ES-I3 (cell line): ENCODE measurements at regions not wholly inside any gene's neighbourhood (a gene's known extent, or its start where the extent isn't known, plus 50 kb on each side); places are given as distances from the start of the nearest gene placed in this dataset.
"Not testable (repeated sequence)": the region's sequence is repeated elsewhere in the genome, so short reads cannot be mapped to it uniquely, and the experiment has no call there.

Source experiments
- H3K36me3 ChIP-seq: 2 replicates; pipeline ENCODE4 v1.6.1; 2013; ENCODE audit warnings: mild to moderate bottlenecking, low read length, control low read depth, moderate library complexity; ENCODE audit not compliant: insufficient read depth
- H3K4me1 ChIP-seq: 2 replicates; pipeline ENCODE4 v1.6.1; 2013; ENCODE audit warnings: mild to moderate bottlenecking, control low read depth, low read length; ENCODE audit not compliant: insufficient read depth
- H3K9ac ChIP-seq: 2 replicates; pipeline ENCODE4 v1.6.1; 2013; ENCODE audit warnings: low read depth, mild to moderate bottlenecking, low read length, moderate library complexity
- H3K9me3 ChIP-seq: 2 replicates; pipeline ENCODE4 v1.6.1; 2013; ENCODE audit warnings: mild to moderate bottlenecking, low read length, moderate library complexity; ENCODE audit not compliant: control insufficient read depth, insufficient read depth

DNA sequence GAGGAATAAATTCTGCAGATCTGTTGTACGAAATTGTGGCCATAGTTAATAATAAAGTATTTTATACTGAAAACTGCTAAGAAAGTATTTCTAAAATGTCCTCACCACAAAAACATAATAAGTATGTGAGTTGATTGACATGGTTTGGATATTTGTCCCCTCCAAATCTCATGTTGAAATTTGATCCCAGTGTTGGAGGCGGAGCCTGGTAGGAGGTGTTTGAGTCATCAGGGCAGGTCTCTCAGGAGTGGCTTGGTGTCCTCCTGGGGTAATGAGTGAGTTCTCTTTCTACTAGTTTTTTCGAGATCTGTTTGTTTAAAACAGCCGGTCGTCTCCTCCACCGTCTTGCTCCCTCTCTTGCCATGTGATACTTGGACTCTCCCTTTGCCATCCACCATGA is 424.1 kb upstream of the KCNMB2 start:
- Histone ChIP-seq H3K36me3 (no peaks in the 10 kb centered on the region), H3K9me3 (no peaks in the 10 kb centered on the region), H3K9ac (no peak overlapping the region), H3K4me1 (no peaks in the 10 kb centered on the region)

DNA sequence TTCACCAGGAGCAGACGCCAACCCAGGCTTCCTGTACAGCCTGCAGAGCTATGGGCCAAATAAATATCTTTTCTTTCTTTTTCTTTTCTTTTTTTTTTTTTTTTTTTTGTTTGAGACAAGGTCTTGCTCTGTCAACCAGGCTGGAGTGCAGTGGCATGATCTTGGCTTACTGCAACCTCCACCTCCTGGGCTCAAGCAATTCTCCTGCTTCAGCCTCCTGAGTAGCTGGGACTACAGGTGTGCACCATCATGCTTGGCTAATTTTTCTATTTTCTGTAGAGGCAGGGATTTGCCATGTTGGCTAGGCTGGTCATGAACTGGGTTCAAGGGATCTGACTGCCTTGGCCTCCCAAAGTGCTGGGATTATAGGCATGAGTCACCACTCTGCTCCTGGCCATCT is 423.7 kb upstream of the KCNMB2 start:
- H3K4me1 ChIP-seq, H3K36me3 ChIP-seq, H3K9ac ChIP-seq, H3K9me3 ChIP-seq: not testable (repeated sequence)

DNA sequence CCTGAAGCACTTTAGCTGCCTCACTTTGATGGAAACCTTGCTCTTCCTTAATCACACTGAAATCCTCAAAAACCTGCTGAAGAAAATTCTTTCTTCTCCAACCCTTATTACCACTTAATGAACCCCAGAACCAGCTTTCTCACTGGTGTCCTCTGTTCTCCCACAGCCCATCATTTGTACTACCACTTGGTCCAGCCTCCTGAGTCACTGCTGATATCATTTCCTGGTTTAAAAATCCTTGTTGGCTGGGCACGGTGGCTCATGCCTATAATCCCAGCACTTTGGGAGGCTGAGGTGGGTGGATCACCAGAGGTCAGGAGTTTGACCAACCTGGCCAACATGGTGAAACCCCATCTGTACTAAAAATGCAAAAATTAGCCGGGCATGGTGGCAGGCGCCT is 418.6 kb upstream of the KCNMB2 start:
- H3K9me3 ChIP-seq: no peaks in the 10 kb centered on the region; the same call in 1 of the 2 replicates
- H3K4me1 ChIP-seq: no peaks in the 10 kb centered on the region
- H3K9ac ChIP-seq: no peak overlapping the region
- H3K36me3 ChIP-seq: no peaks in the 10 kb centered on the region

DNA sequence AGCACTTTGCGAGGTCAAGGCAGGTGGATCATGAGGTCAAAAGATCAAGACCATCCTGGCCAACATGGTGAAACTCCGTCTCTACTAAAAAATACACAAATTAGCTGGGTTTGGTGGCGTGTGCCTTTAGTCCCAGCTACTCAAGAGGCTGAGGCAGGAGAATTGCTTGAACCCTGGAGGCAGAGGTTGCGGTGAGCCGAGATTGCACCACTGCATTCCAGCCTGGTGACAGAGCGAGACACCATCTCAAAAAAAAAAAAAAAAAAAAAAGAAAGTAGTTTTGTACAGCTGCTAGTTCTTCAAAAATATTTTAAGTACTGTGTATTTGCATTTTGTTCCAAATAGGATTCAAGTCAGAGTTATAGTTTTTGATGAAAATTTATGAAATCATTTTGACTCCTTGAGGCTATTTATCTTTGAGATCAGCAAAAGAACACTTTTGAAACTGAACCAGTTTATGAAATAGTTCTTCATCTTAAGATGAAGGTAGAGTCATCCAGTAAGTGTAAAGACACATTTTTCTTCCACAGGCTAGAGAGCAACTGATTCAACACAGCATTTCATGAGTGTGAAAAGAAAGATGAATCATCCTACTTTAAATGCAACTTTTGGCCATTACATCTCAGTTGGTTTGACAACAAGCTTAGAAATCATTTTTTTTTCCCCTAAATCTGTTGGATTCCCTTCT is 416.5 kb upstream of the KCNMB2 start:
- not testable (repeated sequence) for H3K36me3 ChIP-seq, H3K9ac ChIP-seq, H3K4me1 ChIP-seq, H3K9me3 ChIP-seq

DNA sequence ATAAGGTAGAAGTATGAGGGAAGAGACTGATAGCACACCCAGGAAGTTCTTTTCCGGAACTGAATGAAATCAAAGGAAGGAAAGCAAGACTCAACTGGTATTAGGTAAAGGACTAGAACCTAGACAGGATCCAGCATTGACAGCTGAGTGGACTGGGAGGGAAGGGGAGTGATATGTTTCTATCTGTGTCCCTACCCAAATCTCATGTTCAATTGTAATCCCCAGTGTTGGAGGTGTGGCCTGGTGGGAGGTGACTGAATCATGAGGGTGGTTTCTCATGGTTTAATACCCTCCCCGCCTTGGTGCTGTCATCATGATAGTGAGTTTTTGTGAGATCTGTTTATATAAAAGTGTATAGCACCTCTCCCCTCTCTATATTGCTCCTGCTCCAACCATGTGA is 415.9 kb upstream of the KCNMB2 start:
- no peaks in the 10 kb centered on the region; the same call in 1 of the 2 replicates for H3K9me3 ChIP-seq
- H3K36me3 ChIP-seq: no peaks in the 10 kb centered on the region
- no peaks in the 10 kb centered on the region for H3K4me1 ChIP-seq
- H3K9ac ChIP-seq: no peak overlapping the region

DNA sequence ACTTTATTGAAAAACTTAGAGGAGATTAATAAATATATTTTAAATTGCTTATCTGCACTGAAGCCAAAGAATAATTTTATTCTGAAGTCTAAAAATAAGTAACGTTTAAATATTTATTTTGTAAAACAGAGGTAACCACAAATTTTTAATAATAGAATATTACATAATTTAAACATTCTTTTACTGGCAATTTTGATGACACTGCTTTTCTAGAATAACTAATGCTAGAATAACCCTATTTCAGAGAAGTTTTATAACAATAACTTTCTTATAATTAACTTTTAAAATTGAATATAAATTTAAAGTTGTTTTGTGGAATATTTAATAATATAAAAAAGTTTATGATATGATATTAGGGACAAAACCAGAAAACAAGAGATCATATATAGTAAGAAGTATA is 409.6 kb upstream of the KCNMB2 start:
- Histone ChIP-seq H3K9me3 (no peaks in the 10 kb centered on the region; the same call in 1 of the 2 replicates), H3K9ac (no peak overlapping the region)

DNA sequence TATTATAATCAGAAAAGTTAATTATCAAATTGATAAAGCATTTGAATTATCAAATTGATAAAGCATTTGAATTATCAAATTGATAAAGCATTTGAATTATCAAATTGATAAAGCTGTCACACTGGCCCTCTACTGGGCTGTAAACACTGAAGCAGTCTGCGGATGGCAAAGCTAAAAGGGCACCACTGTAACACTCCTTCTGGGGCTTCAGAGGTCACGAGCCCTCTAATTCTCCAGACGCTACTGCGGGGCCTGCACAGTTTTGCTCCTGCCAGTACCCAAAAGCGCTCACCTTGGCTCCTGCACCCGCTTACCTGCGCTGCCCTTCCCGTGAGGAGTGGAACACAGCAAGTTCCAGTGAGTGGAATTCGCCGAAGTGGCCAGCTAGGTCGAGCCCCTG is 409.0 kb upstream of the KCNMB2 start:
- H3K36me3 ChIP-seq: no peaks in the 10 kb centered on the region
- no peak overlapping the region for H3K9ac ChIP-seq
- no peaks in the 10 kb centered on the region; the same call in 1 of the 2 replicates for H3K9me3 ChIP-seq
- H3K4me1 ChIP-seq: no peaks in the 10 kb centered on the region

More for the DNA sequence above, 409.6 kb upstream of the KCNMB2 start:
- H3K4me1 ChIP-seq: no peaks in the 10 kb centered on the region
- H3K36me3 ChIP-seq: no peaks in the 10 kb centered on the region

DNA sequence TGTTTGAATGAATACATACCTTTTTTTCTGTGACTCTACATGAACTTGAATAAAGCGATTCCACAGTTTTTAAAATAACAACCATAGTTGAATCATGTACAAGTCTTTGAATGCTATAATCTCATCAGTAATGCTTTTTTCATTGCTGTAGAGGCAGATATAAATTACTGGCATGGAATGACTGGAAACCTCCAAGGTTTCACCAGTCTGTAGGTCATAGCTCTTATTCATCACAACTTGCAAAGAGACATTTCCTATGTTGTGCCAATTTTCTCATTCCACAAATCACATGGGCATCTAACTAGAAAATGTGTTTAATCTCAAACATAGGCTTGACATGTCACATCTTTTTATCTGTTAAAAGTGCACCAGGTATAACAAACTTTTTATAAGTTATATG is 407.1 kb upstream of the KCNMB2 start:
- H3K4me1 ChIP-seq: no peaks in the 10 kb centered on the region
- H3K9me3 ChIP-seq: no peaks in the 10 kb centered on the region; the same call in 1 of the 2 replicates
- H3K36me3 ChIP-seq: no peaks in the 10 kb centered on the region
- no peak overlapping the region for H3K9ac ChIP-seq

DNA sequence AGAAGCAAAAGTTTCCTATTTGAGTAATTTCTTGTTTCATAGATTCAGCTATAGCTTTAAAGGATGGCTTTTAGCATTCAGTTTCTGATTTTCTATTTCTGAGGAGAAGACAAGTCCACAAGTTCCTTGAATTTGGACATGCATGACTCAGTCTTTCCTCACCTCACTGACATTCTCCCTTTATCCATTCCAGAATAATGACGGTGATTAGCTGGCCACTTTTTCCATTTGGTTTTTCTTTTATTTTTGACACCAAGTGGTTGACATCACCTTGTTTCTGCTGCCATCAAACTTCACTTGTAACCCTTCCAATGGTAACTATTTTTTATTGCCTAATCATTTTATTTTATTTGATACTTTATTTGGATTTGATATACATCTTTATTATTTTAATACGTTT is 404.4 kb upstream of the KCNMB2 start:
- no peaks in the 10 kb centered on the region for H3K4me1 ChIP-seq
- no peak overlapping the region for H3K9ac ChIP-seq
- H3K36me3 ChIP-seq: no peaks in the 10 kb centered on the region
- no peaks in the 10 kb centered on the region; the same call in 1 of the 2 replicates for H3K9me3 ChIP-seq

DNA sequence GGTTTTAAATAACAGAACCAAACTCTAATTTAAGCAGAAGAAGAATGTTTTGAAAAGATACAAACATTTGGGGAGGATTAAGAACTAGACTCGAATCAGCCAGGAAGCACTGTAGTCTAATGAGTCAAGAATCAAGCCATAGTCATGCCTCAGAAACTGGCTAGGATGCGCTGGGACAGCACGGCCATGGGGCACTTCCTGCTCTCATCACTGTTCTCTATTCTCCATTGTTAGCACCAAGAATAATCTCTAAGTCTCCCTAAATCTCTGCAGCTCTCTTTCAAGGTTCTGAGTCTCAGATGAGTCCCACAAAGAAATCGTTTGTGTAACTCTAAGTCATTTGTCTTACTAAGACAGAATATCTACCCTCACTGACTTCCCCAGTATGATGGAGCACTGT is 399.0 kb upstream of the KCNMB2 start:
- H3K9ac ChIP-seq: no peak overlapping the region
- no peaks in the 10 kb centered on the region for H3K36me3 ChIP-seq

DNA sequence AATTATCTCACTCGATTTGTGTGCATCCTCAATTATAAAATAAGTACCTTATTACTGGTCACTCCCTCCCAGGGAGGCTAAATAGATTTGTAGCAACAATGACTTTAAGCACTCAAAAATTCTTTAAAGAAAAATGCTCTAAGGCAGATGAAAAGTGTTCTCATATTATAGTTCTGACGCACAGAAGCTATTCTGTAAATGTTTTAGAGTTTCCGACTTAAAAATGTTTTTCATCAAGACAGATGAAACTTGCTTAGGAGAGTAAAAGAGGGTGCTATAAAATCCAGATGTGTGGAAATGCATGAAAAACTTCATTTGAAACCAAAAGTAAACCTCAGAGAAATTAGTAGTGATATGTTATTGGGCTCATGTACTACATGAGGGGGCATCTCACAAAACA is 398.4 kb upstream of the KCNMB2 start:
- Histone ChIP-seq H3K36me3 (no peaks in the 10 kb centered on the region), H3K4me1 (no peaks in the 10 kb centered on the region), H3K9me3 (no peaks in the 10 kb centered on the region), H3K9ac (no peak overlapping the region)

More for the DNA sequence above, 399.0 kb upstream of the KCNMB2 start:
- Histone ChIP-seq H3K9me3 (no peaks in the 10 kb centered on the region), H3K4me1 (no peaks in the 10 kb centered on the region)

DNA sequence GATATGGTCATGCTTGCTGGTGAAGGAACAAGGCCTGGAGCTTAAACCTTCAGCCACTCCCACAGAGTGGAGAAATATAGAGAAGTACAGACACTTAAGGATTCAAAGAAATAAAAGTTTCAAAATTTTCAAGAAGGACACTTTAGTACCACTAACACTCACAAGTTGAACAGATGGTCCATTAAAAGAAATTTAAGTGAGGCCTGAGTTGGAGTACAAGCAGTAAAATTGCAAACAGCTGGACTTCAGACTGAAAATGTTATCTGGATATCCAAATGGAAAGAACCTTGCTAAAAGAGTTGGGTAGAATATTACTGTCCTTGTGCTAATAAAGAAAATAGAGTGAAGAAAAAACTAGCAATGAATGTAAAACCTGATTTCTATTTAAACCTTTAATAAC is 397.1 kb upstream of the KCNMB2 start:
- no peaks in the 10 kb centered on the region for H3K9me3 ChIP-seq
- H3K36me3 ChIP-seq: no peaks in the 10 kb centered on the region
- H3K9ac ChIP-seq: no peak overlapping the region
- H3K4me1 ChIP-seq: no peaks in the 10 kb centered on the region

DNA sequence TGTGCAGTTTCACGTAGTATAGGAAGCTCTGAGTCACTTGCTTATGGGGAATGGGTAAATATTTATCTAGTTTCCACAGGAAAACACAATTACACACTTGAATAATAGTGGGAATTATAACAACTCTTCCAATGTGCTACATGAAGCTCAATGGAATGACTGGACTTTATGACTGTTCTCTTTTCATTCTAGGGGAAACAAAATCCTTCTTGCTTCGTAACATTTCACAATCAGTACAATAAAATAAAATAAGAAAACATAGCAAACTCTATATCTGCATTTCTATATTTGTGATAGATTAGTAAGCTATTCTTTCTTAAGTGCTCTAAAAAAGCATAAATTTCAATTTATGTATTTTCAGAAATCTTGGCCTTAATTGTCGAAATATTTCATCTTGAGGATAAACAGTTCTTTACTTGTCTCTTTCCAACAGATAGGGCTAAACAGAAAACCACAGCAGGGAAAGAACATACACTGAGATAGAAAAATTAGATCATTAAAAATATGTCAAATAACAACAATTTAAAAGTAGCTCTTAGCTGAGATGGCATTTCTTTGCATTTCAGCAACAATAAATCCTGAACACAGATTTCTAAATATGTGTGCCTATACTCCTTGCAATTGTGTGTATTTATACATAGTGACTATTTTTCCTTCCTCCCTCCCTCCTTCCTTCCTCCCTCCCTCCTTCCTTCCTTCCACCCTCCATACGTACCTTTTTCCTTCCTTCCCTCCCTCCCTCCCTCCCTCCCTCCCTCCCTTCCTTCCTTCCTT is 395.5 kb upstream of the KCNMB2 start:
- Histone ChIP-seq H3K4me1 (no peaks in the 10 kb centered on the region), H3K36me3 (no peaks in the 10 kb centered on the region), H3K9ac (no peak overlapping the region), H3K9me3 (no peaks in the 10 kb centered on the region)

DNA sequence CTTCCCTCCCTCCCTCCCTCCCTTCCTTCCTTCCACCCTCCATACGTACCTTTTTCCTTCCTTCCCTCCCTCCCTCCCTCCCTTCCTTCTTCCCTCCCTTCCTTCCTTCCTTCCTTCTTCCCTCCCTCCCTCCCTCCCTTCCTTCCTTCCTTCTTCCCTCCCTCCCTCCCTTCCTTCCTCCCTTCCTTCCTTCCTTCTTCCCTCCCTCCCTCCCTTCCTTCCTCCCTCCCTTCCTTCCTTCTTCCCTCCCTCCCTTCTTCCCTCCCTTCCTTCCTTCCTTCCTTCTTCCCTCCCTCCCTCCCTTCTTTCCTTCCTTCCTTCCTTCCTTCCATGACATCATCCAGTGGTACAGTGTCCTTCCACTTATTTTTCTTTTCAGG is 394.9 kb upstream of the KCNMB2 start:
- H3K9me3 ChIP-seq, H3K36me3 ChIP-seq, H3K9ac ChIP-seq, H3K4me1 ChIP-seq: not testable (repeated sequence)

DNA sequence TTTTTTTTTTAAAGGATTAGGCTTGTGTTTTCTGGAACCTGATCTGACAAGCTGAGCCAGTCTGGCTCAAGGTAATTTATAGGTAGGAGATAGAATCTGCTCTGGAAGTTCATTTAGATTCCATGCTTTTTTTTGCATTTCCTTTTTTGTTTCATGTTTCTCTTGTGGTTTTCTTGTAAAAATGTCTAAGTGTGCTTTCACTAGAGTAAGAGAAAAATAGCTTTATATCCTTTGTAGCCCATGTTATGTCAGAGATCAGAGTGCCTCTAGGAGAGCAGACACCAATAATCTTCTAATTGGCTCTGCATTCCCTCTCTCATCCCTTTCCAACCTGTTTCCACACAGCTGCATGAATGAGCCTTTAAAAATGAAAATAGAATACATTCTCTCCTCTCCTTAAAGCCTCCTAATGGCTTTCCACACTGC is 389.8 kb upstream of the KCNMB2 start:
- no peaks in the 10 kb centered on the region for H3K9me3 ChIP-seq
- H3K9ac ChIP-seq: no peak overlapping the region
- no peaks in the 10 kb centered on the region for H3K36me3 ChIP-seq
- no peaks in the 10 kb centered on the region for H3K4me1 ChIP-seq
